Mesodermal cell (in vitro differentiated cells): ENCODE measurements at regions not wholly inside any gene's neighbourhood (a gene's known extent, or its start where the extent isn't known, plus 50 kb on each side); places are given as distances from the start of the nearest gene placed in this dataset.

Experiments used
- H3K27ac ChIP-seq: 2 replicates; pipeline ENCODE4 v1.7.0; 2013; ENCODE audit warnings: mild to moderate bottlenecking, low read depth, low read length, moderate library complexity; ENCODE audit not compliant: severe bottlenecking
- H3K36me3 ChIP-seq: 2 replicates; pipeline ENCODE4 v1.7.1; 2013; ENCODE audit warnings: mild to moderate bottlenecking, low read length, moderate library complexity; ENCODE audit not compliant: control insufficient read depth, insufficient read depth
- H3K4me1 ChIP-seq: one replicate; pipeline ENCODE4 v1.7.1; 2013; ENCODE audit warnings: mild to moderate bottlenecking, low read length; ENCODE audit not compliant: insufficient read depth, control insufficient read depth, poor library complexity, severe bottlenecking
- H3K4me3 ChIP-seq: 2 replicates; pipeline ENCODE4 v1.7.0; 2013; ENCODE audit warnings: low read length, control low read depth, mild to moderate bottlenecking; ENCODE audit not compliant: insufficient read depth, poor library complexity, severe bottlenecking; ENCODE audit errors: extremely low read depth
- H3K9me3 ChIP-seq: 2 replicates; pipeline ENCODE4 v1.7.1; 2013; ENCODE audit warnings: mild to moderate bottlenecking, low read length, moderate library complexity; ENCODE audit not compliant: control insufficient read depth
- WGBS, 2 experiments: methylation state at CpG; one replicate each; pipeline ENCODE4 v1.1.5; 2013; ENCODE audit warnings: missing lambda C conversion rate in 2 of 2; ENCODE audit not compliant: insufficient coverage in 2 of 2; 5-methylcytosine and 5-hydroxymethylcytosine counted together

GRCh38 chr5:29899583-29899982, 1293.9 kb upstream of the CDH6 start:
- H3K9me3 ChIP-seq, result no peaks in the 10 kb centered on the region
- no peaks in the 10 kb centered on the region for H3K4me1 ChIP-seq
- H3K27ac ChIP-seq, result no peak overlapping the region
- no peaks in the 10 kb centered on the region for H3K36me3 ChIP-seq
- WGBS, 2 experiments, result 93 to 94% methylated on average over 1 to 2 of the region's 2 CpGs
- no peak overlapping the region for H3K4me3 ChIP-seq

DNA sequence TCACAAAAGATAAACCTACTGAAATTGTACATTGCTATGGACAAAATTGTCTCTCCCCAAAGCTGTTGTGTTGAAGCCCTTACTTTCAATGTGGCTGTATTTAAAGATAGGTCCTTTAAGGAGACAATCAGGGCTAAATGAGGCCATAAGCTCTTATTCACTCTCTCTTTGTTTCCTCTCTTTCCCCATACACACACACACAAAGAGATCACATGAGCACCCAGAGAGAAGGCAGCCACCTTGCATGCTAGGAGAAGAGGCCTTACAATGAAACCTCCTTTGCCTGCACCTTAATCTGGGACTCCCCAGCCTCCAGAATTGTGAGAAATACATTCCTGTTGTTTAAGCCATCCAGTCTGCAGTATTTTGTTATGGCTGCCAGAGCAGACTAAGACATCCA, 1295.6 kb upstream of the CDH6 start:
- no peak overlapping the region for H3K27ac ChIP-seq
- H3K9me3 ChIP-seq, result no peaks in the 10 kb centered on the region
- H3K36me3 ChIP-seq, result no peaks in the 10 kb centered on the region
- no peaks in the 10 kb centered on the region for H3K4me1 ChIP-seq
- no peak overlapping the region for H3K4me3 ChIP-seq

DNA sequence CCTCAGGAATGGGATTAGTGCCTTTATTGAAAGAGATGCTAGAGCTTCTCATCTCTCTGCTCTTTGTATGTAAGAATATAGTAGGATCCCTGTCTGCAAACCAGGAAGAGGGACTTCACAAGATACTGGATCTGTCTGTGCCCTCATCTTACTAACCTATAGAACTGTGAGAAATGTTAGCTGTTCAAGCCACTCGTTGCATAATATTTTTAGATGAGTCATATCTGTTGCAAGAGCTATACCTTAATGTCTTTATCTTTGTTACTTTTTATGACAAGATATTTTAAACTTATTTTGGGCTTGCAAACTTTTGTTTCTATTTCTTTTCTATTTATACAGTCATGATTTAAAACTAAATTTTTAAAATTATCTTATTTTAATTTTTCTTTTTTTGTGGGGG, 1296.8 kb upstream of the CDH6 start:
- WGBS, 2 experiments, result no CpG with 5 or more reads among the region's 1 CpG
- H3K9me3 ChIP-seq, result no peaks in the 10 kb centered on the region
- H3K36me3 ChIP-seq, result no peaks in the 10 kb centered on the region
- H3K27ac ChIP-seq, result no peak overlapping the region
- H3K4me3 ChIP-seq, result no peak overlapping the region
- H3K4me1 ChIP-seq, result no peaks in the 10 kb centered on the region

GRCh38 chr5:29894668-29895067, 1298.8 kb upstream of the CDH6 start:
- Histone ChIP-seq H3K27ac (no peak overlapping the region), H3K9me3 (no peaks in the 10 kb centered on the region), H3K36me3 (no peaks in the 10 kb centered on the region), H3K4me3 (no peak overlapping the region), H3K4me1 (no peaks in the 10 kb centered on the region)
- 100% methylated on average over 1 of the region's 2 CpGs; no CpG with 5 or more reads in 1 of the 2 experiments for WGBS, 2 experiments

GRCh38 chr5:29889051-29889450, 1304.4 kb upstream of the CDH6 start:
- H3K27ac ChIP-seq, result no peak overlapping the region
- no peak overlapping the region for H3K4me3 ChIP-seq
- no peaks in the 10 kb centered on the region for H3K36me3 ChIP-seq
- no peaks in the 10 kb centered on the region for H3K9me3 ChIP-seq
- no peaks in the 10 kb centered on the region for H3K4me1 ChIP-seq
- 88 to 96% methylated on average over 3 of the region's 6 CpGs for WGBS, 2 experiments

DNA sequence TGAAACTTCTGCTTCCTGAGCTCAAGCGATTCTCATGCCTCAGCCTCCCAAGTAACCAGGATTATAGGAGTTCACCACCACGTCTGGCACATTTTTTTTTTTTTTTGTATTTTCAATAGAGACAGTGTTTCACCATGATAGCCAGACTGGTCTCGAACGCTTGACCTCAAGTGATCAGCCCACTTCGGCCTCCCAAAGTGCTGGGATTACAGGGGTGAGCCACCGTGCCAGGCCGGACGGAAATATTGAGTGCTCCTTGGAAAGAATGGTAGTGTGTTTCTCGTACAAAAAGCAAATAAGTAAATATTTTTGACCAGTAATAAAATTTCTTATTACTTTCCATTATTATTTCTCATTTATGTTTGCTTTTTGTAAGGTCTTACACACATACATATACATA, 1307.9 kb upstream of the CDH6 start:
- Histone ChIP-seq H3K27ac (no peak overlapping the region), H3K36me3 (no peaks in the 10 kb centered on the region), H3K4me3 (no peak overlapping the region), H3K4me1 (no peaks in the 10 kb centered on the region), H3K9me3 (no peaks in the 10 kb centered on the region)
- whole genome bisulfite sequencing, 2 experiments, result 83 to 95% methylated on average over 4 of the region's 9 CpGs

DNA sequence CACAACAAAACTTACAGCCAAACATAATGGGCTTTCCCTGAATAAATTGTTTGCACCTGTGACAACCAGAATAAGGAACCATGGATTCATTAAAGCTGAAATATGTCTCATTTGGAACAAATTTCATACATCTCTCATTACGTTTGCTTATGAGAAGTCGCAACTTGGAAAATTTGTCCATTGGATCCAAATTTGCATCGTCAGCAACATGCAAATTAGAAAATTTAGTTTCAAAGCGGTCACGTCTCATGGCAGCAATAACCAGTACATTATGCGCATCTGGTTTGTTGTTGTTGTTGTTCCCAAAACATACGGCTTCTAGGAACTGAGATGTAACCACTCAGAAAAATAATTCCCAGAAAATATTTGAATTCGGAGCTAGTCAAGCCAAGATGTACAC, 1311.5 kb upstream of the CDH6 start:
- H3K4me1 ChIP-seq, result no peaks in the 10 kb centered on the region
- no peaks in the 10 kb centered on the region for H3K9me3 ChIP-seq
- 78 to 86% methylated on average over 7 to 8 of the region's 8 CpGs for WGBS, 2 experiments
- no peak overlapping the region for H3K27ac ChIP-seq
- H3K4me3 ChIP-seq, result no peak overlapping the region
- no peaks in the 10 kb centered on the region for H3K36me3 ChIP-seq

GRCh38 chr5:29879401-29879800, 1314.1 kb upstream of the CDH6 start:
- no peak overlapping the region for H3K4me3 ChIP-seq
- H3K4me1 ChIP-seq, result no peaks in the 10 kb centered on the region
- WGBS, 2 experiments, result 100% methylated on average over 3 of the region's 6 CpGs; no CpG with 5 or more reads in 1 of the 2 experiments
- H3K27ac ChIP-seq, result no peak overlapping the region
- H3K36me3 ChIP-seq, result no peaks in the 10 kb centered on the region
- no peaks in the 10 kb centered on the region for H3K9me3 ChIP-seq

DNA sequence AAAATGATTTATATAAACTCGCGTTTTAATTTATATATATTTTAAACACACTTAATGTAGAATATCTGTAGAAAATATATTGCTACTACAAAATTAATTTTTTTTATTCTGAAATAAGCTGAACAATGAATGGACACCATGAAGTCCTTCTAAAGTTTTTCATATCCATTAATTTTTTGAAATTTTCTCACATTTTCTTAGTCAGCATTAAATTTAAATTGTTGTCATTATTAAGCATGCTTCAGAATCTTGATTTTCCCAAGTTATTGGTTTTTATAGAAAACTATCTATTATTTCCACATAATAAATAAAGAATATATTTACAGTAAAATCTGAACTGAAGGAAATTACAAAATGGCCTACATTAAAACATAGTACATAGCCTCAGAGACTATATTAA, 1314.9 kb upstream of the CDH6 start:
- Histone ChIP-seq H3K9me3 (no peaks in the 10 kb centered on the region), H3K4me3 (no peak overlapping the region), H3K27ac (no peak overlapping the region), H3K4me1 (no peaks in the 10 kb centered on the region), H3K36me3 (no peaks in the 10 kb centered on the region)
- WGBS, 2 experiments, result no CpG with 5 or more reads among the region's 2 CpGs

DNA sequence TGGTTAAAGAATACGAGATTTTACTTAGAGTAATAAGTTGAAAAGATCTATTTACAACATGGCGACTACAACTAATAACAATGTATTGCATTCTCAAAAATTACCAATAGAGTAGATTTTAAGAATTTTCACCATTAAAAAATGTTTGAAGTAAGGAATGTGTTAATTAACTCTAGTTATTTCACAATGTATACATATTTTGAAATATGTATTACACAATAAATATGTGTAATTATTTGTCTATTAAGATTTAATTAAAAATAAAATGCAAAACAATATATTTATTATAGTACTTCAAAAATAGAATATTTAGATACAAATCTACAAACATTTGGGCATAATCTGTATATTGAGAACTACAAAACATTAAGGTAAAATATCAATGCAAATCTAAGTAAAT, 1326.3 kb upstream of the CDH6 start:
- Histone ChIP-seq H3K4me3 (no peak overlapping the region), H3K4me1 (no peaks in the 10 kb centered on the region), H3K9me3 (no peaks in the 10 kb centered on the region), H3K27ac (no peak overlapping the region), H3K36me3 (no peaks in the 10 kb centered on the region)
- no CpG with 5 or more reads among the region's 2 CpGs for WGBS, 2 experiments

GRCh38 chr5:29853711-29854220, 1339.7 kb upstream of the CDH6 start:
- H3K4me3 ChIP-seq, result no peak overlapping the region
- H3K4me1 ChIP-seq, result no peaks in the 10 kb centered on the region
- no peak overlapping the region for H3K27ac ChIP-seq
- WGBS, 2 experiments, result no CpG with 5 or more reads among the region's 2 CpGs
- H3K36me3 ChIP-seq, result no peaks in the 10 kb centered on the region
- H3K9me3 ChIP-seq, result no peaks in the 10 kb centered on the region
